WTC11 (cell line): ENCODE measurements at regions not wholly inside any gene's neighbourhood (a gene's known extent, or its start where the extent isn't known, plus 50 kb on each side); places are given as distances from the start of the nearest gene placed in this dataset.

ENCODE experiments used
- ATAC-seq: fragments of 200-7000 bp; cut with Tn5 transposase; 2 replicates; pipeline ENCODE4 v1.10.0; 2021; ENCODE audit warnings: mild to moderate bottlenecking, moderate library complexity
- CTCF ChIA-PET: fragments of 300-600 bp; sonication (Branson Sonifier 250); formaldehyde crosslinking; loops from one replicate; lab custom pipeline; 2021; ENCODE audit warnings: antibody characterized with exemption; lab: Charles Lee
- POLR2A ChIA-PET: fragments of 350-600 bp; sonication (Branson Sonifier 250); formaldehyde crosslinking; loops from one replicate; lab custom pipeline; 2021; ENCODE audit warnings: antibody characterized with exemption; lab: Charles Lee
- DNase-seq: peaks from one replicate; pipeline ENCODE4 v3.0.0; 2021; ENCODE audit warnings: low spot score
- H3K27ac Mint-ChIP-seq: 2 replicates; pipeline ENCODE4 v1.8.0; 2021; ENCODE audit warnings: mixed read lengths
- H3K27me3 Mint-ChIP-seq: 2 replicates; pipeline ENCODE4 v1.8.0; 2021; ENCODE audit warnings: low read depth, mild to moderate bottlenecking, moderate library complexity, mixed read lengths
- H3K36me3 Mint-ChIP-seq: 2 replicates; pipeline ENCODE4 v1.8.0; 2021; ENCODE audit warnings: mixed read lengths
- H3K4me1 Mint-ChIP-seq: 2 replicates; pipeline ENCODE4 v1.8.0; 2022; ENCODE audit warnings: mixed read lengths
- H3K4me3 Mint-ChIP-seq: 2 replicates; pipeline ENCODE4 v1.8.0; 2021; ENCODE audit warnings: mild to moderate bottlenecking, moderate library complexity, mixed read lengths
- H3K9me3 Mint-ChIP-seq: 2 replicates; pipeline ENCODE4 v1.8.0; 2021; ENCODE audit warnings: mixed read lengths
- EMX1 ChIP-seq: fragments of 250-450 bp; sonication (Bioruptor Pico); IDR thresholded peaks from 2 replicates; pipeline ENCODE4 v1.8.0; 2021; ENCODE audit warnings: mild to moderate bottlenecking
- ESRRA ChIP-seq: sonication (generic); formaldehyde crosslinking; IDR thresholded peaks from 2 replicates; pipeline ENCODE4 v1.8.1; 2022; ENCODE audit warnings: mild to moderate bottlenecking, missing genetic modification reagents, borderline replicate concordance
- IRF2 ChIP-seq: sonication (generic); formaldehyde crosslinking; IDR thresholded peaks from 2 replicates; pipeline ENCODE4 v1.8.0; 2022; ENCODE audit warnings: low read depth, missing genetic modification reagents, borderline replicate concordance
- KAT7 ChIP-seq: sonication (generic); formaldehyde crosslinking; IDR thresholded peaks from 2 replicates; pipeline ENCODE4 v1.8.1; 2023; ENCODE audit warnings: missing genetic modification reagents, mild to moderate bottlenecking, borderline replicate concordance
- MXD4 ChIP-seq: fragments of 250-450 bp; sonication (Bioruptor Pico); IDR thresholded peaks from 2 replicates; pipeline ENCODE4 v1.8.0; 2021; ENCODE audit warnings: mild to moderate bottlenecking, moderate library complexity, borderline replicate concordance
- RORB ChIP-seq: fragments of 250-450 bp; sonication (Bioruptor Pico); IDR thresholded peaks from 2 replicates; pipeline ENCODE4 v1.9.0; 2021; ENCODE audit warnings: mild to moderate bottlenecking
- SMAD3 ChIP-seq: sonication (generic); formaldehyde crosslinking; IDR thresholded peaks from 2 replicates; pipeline ENCODE4 v1.8.0; 2022; ENCODE audit warnings: missing genetic modification reagents, mild to moderate bottlenecking, borderline replicate concordance
- SP1 ChIP-seq: sonication (generic); formaldehyde crosslinking; conservative IDR thresholded peaks from 2 replicates; pipeline ENCODE4 v1.8.1; 2022; ENCODE audit warnings: missing genetic modification reagents
- TEAD1 ChIP-seq: sonication (generic); formaldehyde crosslinking; IDR thresholded peaks from 2 replicates; pipeline ENCODE4 v1.8.0; 2022; ENCODE audit warnings: mild to moderate bottlenecking, missing genetic modification reagents
- TF ChIP-seq, protein P1 (sequence below): sonication (generic); formaldehyde crosslinking; IDR thresholded peaks from 2 replicates; pipeline ENCODE4 v1.8.0; 2022; ENCODE audit warnings: missing genetic modification reagents
- TF ChIP-seq, protein P2 (sequence below): sonication (generic); formaldehyde crosslinking; conservative IDR thresholded peaks from 2 replicates; pipeline ENCODE4 v1.8.1; 2023; ENCODE audit warnings: mild to moderate bottlenecking, low read depth, missing genetic modification reagents, moderate library complexity
- TF ChIP-seq, protein P3 (sequence below): fragments of 250-450 bp; sonication (Bioruptor Pico); IDR thresholded peaks from 2 replicates; pipeline ENCODE4 v2.1.2; 2022; ENCODE audit warnings: mild to moderate bottlenecking, moderate library complexity
- TF ChIP-seq, protein P4 (sequence below): fragments of 250-450 bp; sonication (Bioruptor Pico); conservative IDR thresholded peaks from 2 replicates; pipeline ENCODE4 v1.9.0; 2021; ENCODE audit warnings: mild to moderate bottlenecking
- TF ChIP-seq, protein P5 (sequence below): fragments of 250-450 bp; sonication (Bioruptor Pico); IDR thresholded peaks from 2 replicates; pipeline ENCODE4 v1.9.0; 2021; ENCODE audit warnings: mild to moderate bottlenecking
- TF ChIP-seq, protein P6 (sequence below): fragments of 250-450 bp; sonication (Bioruptor Pico); IDR thresholded peaks from 2 replicates; pipeline ENCODE4 v1.9.0; 2021; ENCODE audit warnings: mild to moderate bottlenecking, borderline replicate concordance
- TF ChIP-seq, protein P7 (sequence below): sonication (generic); formaldehyde crosslinking; IDR thresholded peaks from 2 replicates; pipeline ENCODE4 v1.8.0; 2022; ENCODE audit warnings: mild to moderate bottlenecking, missing genetic modification reagents

DNA sequence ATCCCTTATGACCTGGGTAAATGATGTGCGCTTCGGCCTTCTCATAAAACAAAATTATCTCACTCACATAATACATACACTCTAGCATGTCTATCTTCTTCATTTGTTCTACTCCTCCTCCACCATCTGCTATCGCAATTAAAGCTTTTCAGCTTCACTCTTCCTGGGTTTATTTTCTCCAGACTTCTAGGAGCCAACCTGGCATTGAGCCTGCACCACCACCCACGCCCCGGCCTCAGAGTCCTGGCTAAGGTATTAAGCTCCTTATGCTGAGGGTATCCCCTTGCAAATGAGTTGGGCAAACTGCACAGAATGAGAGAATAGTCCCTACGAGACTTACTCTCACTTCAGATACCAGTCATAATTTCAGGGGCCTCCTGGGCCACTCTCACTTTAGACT lies 236.1 kb upstream of the CDH12 start:
- H3K27ac Mint-ChIP-seq = no peak overlapping the region
- CTCF ChIA-PET = no interaction called here
- no peak overlapping the region for H3K4me3 Mint-ChIP-seq
- DNase-seq (no peak), ATAC-seq (no peak)
- H3K36me3 Mint-ChIP-seq = no peaks in the 10 kb centered on the region
- peaks cover 13% of the 10 kb centered on the region; the same call in 1 of the 2 replicates for H3K9me3 Mint-ChIP-seq
- no peaks in the 10 kb centered on the region for H3K4me1 Mint-ChIP-seq
- TF ChIP-seq ESRRA (CRISPR knock-in tag) (no peak), MXD4 (CRISPR knock-in tag) (no peak), RORB (no peak), KAT7 (CRISPR knock-in tag) (no peak)
- TF ChIP-seq, protein P1, sequence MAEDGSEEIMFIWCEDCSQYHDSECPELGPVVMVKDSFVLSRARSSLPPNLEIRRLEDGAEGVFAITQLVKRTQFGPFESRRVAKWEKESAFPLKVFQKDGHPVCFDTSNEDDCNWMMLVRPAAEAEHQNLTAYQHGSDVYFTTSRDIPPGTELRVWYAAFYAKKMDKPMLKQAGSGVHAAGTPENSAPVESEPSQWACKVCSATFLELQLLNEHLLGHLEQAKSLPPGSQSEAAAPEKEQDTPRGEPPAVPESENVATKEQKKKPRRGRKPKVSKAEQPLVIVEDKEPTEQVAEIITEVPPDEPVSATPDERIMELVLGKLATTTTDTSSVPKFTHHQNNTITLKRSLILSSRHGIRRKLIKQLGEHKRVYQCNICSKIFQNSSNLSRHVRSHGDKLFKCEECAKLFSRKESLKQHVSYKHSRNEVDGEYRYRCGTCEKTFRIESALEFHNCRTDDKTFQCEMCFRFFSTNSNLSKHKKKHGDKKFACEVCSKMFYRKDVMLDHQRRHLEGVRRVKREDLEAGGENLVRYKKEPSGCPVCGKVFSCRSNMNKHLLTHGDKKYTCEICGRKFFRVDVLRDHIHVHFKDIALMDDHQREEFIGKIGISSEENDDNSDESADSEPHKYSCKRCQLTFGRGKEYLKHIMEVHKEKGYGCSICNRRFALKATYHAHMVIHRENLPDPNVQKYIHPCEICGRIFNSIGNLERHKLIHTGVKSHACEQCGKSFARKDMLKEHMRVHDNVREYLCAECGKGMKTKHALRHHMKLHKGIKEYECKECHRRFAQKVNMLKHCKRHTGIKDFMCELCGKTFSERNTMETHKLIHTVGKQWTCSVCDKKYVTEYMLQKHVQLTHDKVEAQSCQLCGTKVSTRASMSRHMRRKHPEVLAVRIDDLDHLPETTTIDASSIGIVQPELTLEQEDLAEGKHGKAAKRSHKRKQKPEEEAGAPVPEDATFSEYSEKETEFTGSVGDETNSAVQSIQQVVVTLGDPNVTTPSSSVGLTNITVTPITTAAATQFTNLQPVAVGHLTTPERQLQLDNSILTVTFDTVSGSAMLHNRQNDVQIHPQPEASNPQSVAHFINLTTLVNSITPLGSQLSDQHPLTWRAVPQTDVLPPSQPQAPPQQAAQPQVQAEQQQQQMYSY (CRISPR knock-in tag) = no peak
- TF ChIP-seq, protein P2, sequence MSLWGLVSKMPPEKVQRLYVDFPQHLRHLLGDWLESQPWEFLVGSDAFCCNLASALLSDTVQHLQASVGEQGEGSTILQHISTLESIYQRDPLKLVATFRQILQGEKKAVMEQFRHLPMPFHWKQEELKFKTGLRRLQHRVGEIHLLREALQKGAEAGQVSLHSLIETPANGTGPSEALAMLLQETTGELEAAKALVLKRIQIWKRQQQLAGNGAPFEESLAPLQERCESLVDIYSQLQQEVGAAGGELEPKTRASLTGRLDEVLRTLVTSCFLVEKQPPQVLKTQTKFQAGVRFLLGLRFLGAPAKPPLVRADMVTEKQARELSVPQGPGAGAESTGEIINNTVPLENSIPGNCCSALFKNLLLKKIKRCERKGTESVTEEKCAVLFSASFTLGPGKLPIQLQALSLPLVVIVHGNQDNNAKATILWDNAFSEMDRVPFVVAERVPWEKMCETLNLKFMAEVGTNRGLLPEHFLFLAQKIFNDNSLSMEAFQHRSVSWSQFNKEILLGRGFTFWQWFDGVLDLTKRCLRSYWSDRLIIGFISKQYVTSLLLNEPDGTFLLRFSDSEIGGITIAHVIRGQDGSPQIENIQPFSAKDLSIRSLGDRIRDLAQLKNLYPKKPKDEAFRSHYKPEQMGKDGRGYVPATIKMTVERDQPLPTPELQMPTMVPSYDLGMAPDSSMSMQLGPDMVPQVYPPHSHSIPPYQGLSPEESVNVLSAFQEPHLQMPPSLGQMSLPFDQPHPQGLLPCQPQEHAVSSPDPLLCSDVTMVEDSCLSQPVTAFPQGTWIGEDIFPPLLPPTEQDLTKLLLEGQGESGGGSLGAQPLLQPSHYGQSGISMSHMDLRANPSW (CRISPR knock-in tag) = no peak
- POLR2A ChIA-PET = interaction anchor here (0.7 kb wide), 1 partner anchor 727 kb away, joined by 3 read pairs; no protein-coding TSS in a partner anchor
- H3K27me3 Mint-ChIP-seq = no peaks in the 10 kb centered on the region

DNA sequence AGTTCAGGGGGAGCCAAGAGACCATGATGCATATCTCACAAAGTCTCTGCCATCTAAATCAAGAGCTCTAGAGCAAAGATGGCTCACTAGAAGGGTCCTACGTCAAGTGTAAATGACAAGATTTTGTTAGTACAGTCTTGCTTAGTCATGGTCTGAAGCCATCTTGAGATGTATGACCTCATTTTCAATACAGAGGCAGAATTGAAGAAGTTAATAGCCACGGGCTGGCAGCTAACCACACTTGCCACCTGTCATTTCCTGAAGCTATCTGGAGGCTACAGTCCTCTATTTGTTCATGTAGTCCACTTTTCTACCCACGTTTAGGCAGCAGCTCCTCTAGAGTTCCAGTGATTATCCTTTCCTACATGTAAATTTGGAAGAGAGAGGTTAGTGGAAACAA lies 231.7 kb upstream of the CDH12 start:
- ATAC-seq = no peak
- peaks cover 16% of the 10 kb centered on the region; the same call in 1 of the 2 replicates for H3K9me3 Mint-ChIP-seq
- no peaks in the 10 kb centered on the region for H3K27me3 Mint-ChIP-seq
- TF ChIP-seq, protein P3, sequence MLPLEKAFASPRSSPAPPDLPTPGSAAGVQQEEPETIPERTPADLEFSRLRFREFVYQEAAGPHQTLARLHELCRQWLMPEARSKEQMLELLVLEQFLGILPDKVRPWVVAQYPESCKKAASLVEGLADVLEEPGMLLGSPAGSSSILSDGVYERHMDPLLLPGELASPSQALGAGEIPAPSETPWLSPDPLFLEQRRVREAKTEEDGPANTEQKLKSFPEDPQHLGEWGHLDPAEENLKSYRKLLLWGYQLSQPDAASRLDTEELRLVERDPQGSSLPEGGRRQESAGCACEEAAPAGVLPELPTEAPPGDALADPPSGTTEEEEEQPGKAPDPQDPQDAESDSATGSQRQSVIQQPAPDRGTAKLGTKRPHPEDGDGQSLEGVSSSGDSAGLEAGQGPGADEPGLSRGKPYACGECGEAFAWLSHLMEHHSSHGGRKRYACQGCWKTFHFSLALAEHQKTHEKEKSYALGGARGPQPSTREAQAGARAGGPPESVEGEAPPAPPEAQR (CRISPR knock-in tag) = no peak
- TF ChIP-seq EMX1 (no peak), SMAD3 (CRISPR knock-in tag) (no peak)
- TF ChIP-seq, all 79 proteins: peak for 0
- Mint-ChIP-seq H3K4me3 (no peak overlapping the region), H3K36me3 (no peaks in the 10 kb centered on the region), H3K4me1 (no peaks in the 10 kb centered on the region), H3K27ac (no peak overlapping the region)
- POLR2A ChIA-PET = no interaction called here
- CTCF ChIA-PET = no interaction called here
- no peak for DNase-seq

DNA sequence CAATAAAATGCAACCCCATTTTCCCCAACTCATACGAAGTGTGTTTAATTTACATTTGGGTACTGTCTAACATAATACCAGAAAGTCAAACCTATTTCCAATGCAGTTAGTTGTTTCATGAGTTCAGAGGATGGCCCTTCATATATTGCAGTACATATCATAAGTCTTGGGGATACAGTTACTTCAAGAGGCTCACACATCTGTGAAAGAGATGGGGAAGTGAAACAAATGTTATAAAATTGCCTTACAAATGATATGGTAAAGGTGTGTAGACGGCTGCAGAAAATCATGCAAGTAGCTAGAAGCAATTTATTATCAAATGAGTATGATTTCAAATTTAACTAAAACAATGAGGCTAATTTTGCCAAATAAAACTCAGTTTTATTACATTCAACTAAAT lies 219.0 kb upstream of the CDH12 start:
- H3K27ac Mint-ChIP-seq = no peak overlapping the region
- POLR2A ChIA-PET = no interaction called here
- no peaks in the 10 kb centered on the region for H3K9me3 Mint-ChIP-seq
- CTCF ChIA-PET = no interaction called here
- H3K27me3 Mint-ChIP-seq = no peaks in the 10 kb centered on the region
- no peak overlapping the region for H3K4me3 Mint-ChIP-seq
- H3K36me3 Mint-ChIP-seq = no peaks in the 10 kb centered on the region
- no peak for DNase-seq
- no peak for ATAC-seq
- no peaks in the 10 kb centered on the region for H3K4me1 Mint-ChIP-seq
- TF ChIP-seq, protein P4, sequence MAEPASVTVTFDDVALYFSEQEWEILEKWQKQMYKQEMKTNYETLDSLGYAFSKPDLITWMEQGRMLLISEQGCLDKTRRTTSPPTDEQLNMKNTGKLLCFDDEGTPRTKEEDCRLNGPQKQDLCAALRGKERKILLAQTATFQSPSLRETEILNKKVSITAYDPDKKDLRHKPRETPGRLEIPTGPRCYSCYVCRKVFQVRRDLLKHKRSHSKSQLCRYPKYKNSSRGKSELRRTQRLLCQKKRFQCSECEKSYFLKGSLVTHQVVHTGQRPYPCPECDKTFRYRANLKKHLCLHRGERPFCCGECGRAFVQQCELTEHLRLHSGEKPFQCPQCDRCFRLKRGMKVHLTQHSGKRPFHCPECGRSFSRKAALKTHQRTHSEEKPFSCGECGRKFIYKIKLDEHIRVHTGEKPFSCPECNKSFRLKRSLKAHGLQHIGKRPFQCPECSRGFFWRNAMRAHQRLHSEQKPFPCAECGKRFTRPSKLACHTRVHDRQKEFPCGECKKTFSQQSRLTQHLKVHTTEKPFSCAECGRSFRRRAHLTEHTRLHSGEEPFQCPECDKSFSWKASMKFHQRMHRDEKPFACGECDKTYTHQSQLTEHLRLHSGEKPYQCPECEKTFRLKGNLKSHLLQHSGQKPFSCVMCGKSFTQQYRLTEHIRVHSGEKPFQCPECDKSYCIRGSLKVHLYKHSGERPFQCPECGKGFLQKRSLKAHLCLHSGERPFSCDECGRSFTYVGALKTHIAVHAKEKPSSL (CRISPR knock-in tag) = no peak
- TF ChIP-seq, protein P5, sequence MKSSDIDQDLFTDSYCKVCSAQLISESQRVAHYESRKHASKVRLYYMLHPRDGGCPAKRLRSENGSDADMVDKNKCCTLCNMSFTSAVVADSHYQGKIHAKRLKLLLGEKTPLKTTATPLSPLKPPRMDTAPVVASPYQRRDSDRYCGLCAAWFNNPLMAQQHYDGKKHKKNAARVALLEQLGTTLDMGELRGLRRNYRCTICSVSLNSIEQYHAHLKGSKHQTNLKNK = no peak
- TF ChIP-seq IRF2 = no peak
- no peak for TF ChIP-seq TEAD1
- TF ChIP-seq, protein P6, sequence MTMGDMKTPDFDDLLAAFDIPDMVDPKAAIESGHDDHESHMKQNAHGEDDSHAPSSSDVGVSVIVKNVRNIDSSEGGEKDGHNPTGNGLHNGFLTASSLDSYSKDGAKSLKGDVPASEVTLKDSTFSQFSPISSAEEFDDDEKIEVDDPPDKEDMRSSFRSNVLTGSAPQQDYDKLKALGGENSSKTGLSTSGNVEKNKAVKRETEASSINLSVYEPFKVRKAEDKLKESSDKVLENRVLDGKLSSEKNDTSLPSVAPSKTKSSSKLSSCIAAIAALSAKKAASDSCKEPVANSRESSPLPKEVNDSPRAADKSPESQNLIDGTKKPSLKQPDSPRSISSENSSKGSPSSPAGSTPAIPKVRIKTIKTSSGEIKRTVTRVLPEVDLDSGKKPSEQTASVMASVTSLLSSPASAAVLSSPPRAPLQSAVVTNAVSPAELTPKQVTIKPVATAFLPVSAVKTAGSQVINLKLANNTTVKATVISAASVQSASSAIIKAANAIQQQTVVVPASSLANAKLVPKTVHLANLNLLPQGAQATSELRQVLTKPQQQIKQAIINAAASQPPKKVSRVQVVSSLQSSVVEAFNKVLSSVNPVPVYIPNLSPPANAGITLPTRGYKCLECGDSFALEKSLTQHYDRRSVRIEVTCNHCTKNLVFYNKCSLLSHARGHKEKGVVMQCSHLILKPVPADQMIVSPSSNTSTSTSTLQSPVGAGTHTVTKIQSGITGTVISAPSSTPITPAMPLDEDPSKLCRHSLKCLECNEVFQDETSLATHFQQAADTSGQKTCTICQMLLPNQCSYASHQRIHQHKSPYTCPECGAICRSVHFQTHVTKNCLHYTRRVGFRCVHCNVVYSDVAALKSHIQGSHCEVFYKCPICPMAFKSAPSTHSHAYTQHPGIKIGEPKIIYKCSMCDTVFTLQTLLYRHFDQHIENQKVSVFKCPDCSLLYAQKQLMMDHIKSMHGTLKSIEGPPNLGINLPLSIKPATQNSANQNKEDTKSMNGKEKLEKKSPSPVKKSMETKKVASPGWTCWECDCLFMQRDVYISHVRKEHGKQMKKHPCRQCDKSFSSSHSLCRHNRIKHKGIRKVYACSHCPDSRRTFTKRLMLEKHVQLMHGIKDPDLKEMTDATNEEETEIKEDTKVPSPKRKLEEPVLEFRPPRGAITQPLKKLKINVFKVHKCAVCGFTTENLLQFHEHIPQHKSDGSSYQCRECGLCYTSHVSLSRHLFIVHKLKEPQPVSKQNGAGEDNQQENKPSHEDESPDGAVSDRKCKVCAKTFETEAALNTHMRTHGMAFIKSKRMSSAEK (CRISPR knock-in tag) = no peak
- no peak for TF ChIP-seq SP1 (CRISPR knock-in tag)
- TF ChIP-seq, protein P7, sequence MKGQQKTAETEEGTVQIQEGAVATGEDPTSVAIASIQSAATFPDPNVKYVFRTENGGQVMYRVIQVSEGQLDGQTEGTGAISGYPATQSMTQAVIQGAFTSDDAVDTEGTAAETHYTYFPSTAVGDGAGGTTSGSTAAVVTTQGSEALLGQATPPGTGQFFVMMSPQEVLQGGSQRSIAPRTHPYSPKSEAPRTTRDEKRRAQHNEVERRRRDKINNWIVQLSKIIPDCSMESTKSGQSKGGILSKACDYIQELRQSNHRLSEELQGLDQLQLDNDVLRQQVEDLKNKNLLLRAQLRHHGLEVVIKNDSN (CRISPR knock-in tag) = no peak
